OCI-LY1 (cell line): ENCODE measurements at regions not wholly inside any gene's neighbourhood (a gene's known extent, or its start where the extent isn't known, plus 50 kb on each side); places are given as distances from the start of the nearest gene placed in this dataset.

Source experiments
- H2AFZ ChIP-seq: fragments of 200-600 bp; sonication (generic), shearing (Covaris generic); 2 replicates; pipeline ENCODE4 v1.6.0; 2014; ENCODE audit warnings: antibody characterized with exemption, mild to moderate bottlenecking, low read length
- H3F3A ChIP-seq: fragments of 200-600 bp; sonication (generic), shearing (Covaris generic); 2 replicates; pipeline ENCODE4 v1.6.0; 2014; ENCODE audit warnings: mild to moderate bottlenecking, antibody characterized with exemption, low read length, moderate library complexity; ENCODE audit not compliant: insufficient read depth
- H3K27ac ChIP-seq: fragments of 200-600 bp; sonication (generic); 2 replicates; pipeline ENCODE4 v1.5.1; 2014; ENCODE audit warnings: low read length, mixed run types, mild to moderate bottlenecking, low read depth; ENCODE audit not compliant: poor library complexity, severe bottlenecking
- H3K27me3 ChIP-seq: fragments of 200-600 bp; sonication (generic); 2 replicates; pipeline ENCODE4 v1.6.0; 2014; ENCODE audit warnings: antibody characterized with exemption, mild to moderate bottlenecking, low read length, moderate library complexity; ENCODE audit not compliant: insufficient read depth
- H3K36me3 ChIP-seq: fragments of 200-600 bp; sonication (generic); 2 replicates; pipeline ENCODE4 v1.6.1; 2014; ENCODE audit warnings: mild to moderate bottlenecking, antibody characterized with exemption, low read length, moderate library complexity, mixed read lengths; ENCODE audit not compliant: insufficient read depth
- H3K4me1 ChIP-seq: fragments of 200-600 bp; sonication (generic); 2 replicates; pipeline ENCODE4 v1.5.1; 2014; ENCODE audit warnings: mild to moderate bottlenecking, low read length, moderate library complexity; ENCODE audit not compliant: insufficient read depth, severe bottlenecking
- H3K4me2 ChIP-seq: fragments of 200-600 bp; sonication (generic), shearing (Covaris generic); 2 replicates; pipeline ENCODE4 v1.6.1; 2014; ENCODE audit warnings: low read length
- H3K4me3 ChIP-seq: fragments of 200-600 bp; sonication (generic); 2 replicates; pipeline ENCODE4 v1.5.1; 2014; ENCODE audit warnings: low read length, low read depth, mild to moderate bottlenecking, mixed read lengths; ENCODE audit not compliant: poor library complexity, severe bottlenecking
- H3K79me2 ChIP-seq: fragments of 200-600 bp; shearing (Covaris generic); 2 replicates; pipeline ENCODE4 v1.6.1; 2016; ENCODE audit warnings: mixed run types, low read length, mixed read lengths; ENCODE audit not compliant: insufficient read depth
- H3K9ac ChIP-seq: fragments of 200-600 bp; sonication (generic), shearing (Covaris generic); 2 replicates; pipeline ENCODE4 v1.6.1; 2014; ENCODE audit warnings: mild to moderate bottlenecking, low read length, mixed read lengths
- H3K9me2 ChIP-seq: fragments of 200-600 bp; sonication (generic), shearing (Covaris generic); 2 replicates; pipeline ENCODE4 v1.6.1; 2014; ENCODE audit warnings: low read depth, mild to moderate bottlenecking, low read length, mixed read lengths
- H3K9me3 ChIP-seq: fragments of 200-600 bp; shearing (Covaris generic); 2 replicates; pipeline ENCODE4 v1.6.1; 2014; ENCODE audit warnings: low read length, mixed read lengths
- H4K20me1 ChIP-seq: fragments of 200-600 bp; sonication (generic), shearing (Covaris generic); 2 replicates; pipeline ENCODE4 v1.6.0; 2016; ENCODE audit warnings: mild to moderate bottlenecking, low read length; ENCODE audit not compliant: insufficient read depth
- CTCF ChIP-seq: fragments of 200-600 bp; sonication (generic), shearing (Covaris generic); IDR thresholded peaks from 2 replicates; pipeline ENCODE4 v1.5.1; 2017; ENCODE audit warnings: mild to moderate bottlenecking, antibody characterized with exemption, low read length, moderate library complexity, mixed read lengths
- EZH2 ChIP-seq: fragments of 200-600 bp; sonication (generic), shearing (Covaris generic); IDR thresholded peaks from 2 replicates; pipeline ENCODE4 v1.8.0; 2017; ENCODE audit warnings: borderline replicate concordance, mixed run types, mild to moderate bottlenecking, antibody characterized with exemption, low read length, moderate library complexity, mixed read lengths

- Histone ChIP-seq H3K79me2 (no peaks in the 10 kb centered on the region), H3K9ac (no peak overlapping the region), H3K27ac (no peak overlapping the region), H3K4me1 (no peaks in the 10 kb centered on the region), H3K9me2 (no peaks in the 10 kb centered on the region), H3K9me3 (peaks cover 6% of the 10 kb centered on the region), H2AFZ (no peak overlapping the region), H3K27me3 (no peaks in the 10 kb centered on the region), H3K4me2 (no peak overlapping the region), H3K4me3 (no peak overlapping the region), H3F3A (no peaks in the 10 kb centered on the region), H3K36me3 (no peaks in the 10 kb centered on the region), H4K20me1 (no peaks in the 10 kb centered on the region)
- no peak for TF ChIP-seq CTCF
- TF ChIP-seq EZH2: no peak
These were observed 54.1 kb downstream of the FOXG1 start for GRCh38 chr14:28820677-28821076.

- no peaks in the 10 kb centered on the region for H3F3A ChIP-seq
- no peaks in the 10 kb centered on the region for H3K9me2 ChIP-seq
- no peak overlapping the region for H3K4me3 ChIP-seq
- TF ChIP-seq CTCF (no peak), EZH2 (no peak)
- no peaks in the 10 kb centered on the region for H3K27me3 ChIP-seq
- no peaks in the 10 kb centered on the region for H3K79me2 ChIP-seq
- H2AFZ ChIP-seq: no peak overlapping the region
- H3K9ac ChIP-seq: no peak overlapping the region
- H3K36me3 ChIP-seq: no peaks in the 10 kb centered on the region
- peaks cover 6% of the 10 kb centered on the region for H3K9me3 ChIP-seq
- H4K20me1 ChIP-seq: no peaks in the 10 kb centered on the region
- H3K4me1 ChIP-seq: no peaks in the 10 kb centered on the region
- no peak overlapping the region for H3K27ac ChIP-seq
- H3K4me2 ChIP-seq: no peak overlapping the region
These were observed 55.4 kb downstream of the FOXG1 start for GRCh38 chr14:28821993-28822392.

- Histone ChIP-seq H3K27me3 (no peaks in the 10 kb centered on the region), H3K4me3 (no peak overlapping the region), H3K9ac (no peak overlapping the region), H3K79me2 (no peaks in the 10 kb centered on the region), H3K36me3 (no peaks in the 10 kb centered on the region), H3K9me3 (peaks cover 6% of the 10 kb centered on the region), H3K9me2 (no peaks in the 10 kb centered on the region), H3K4me1 (no peaks in the 10 kb centered on the region), H3K4me2 (no peak overlapping the region), H2AFZ (no peak overlapping the region), H3F3A (no peaks in the 10 kb centered on the region), H4K20me1 (no peaks in the 10 kb centered on the region), H3K27ac (no peak overlapping the region)
- TF ChIP-seq EZH2 (no peak), CTCF (no peak)
These were observed 56.7 kb downstream of the FOXG1 start for GRCh38 chr14:28823245-28823644.
